ENCODE measurements at regions not wholly inside any gene's neighbourhood (a gene's known extent, or its start where the extent isn't known, plus 50 kb on each side); places are given as distances from the start of the nearest gene placed in this dataset.
"Not testable (repeated sequence)": the region's sequence is repeated elsewhere in the genome, so short reads cannot be mapped to it uniquely, and the experiment has no call there.

DNA sequence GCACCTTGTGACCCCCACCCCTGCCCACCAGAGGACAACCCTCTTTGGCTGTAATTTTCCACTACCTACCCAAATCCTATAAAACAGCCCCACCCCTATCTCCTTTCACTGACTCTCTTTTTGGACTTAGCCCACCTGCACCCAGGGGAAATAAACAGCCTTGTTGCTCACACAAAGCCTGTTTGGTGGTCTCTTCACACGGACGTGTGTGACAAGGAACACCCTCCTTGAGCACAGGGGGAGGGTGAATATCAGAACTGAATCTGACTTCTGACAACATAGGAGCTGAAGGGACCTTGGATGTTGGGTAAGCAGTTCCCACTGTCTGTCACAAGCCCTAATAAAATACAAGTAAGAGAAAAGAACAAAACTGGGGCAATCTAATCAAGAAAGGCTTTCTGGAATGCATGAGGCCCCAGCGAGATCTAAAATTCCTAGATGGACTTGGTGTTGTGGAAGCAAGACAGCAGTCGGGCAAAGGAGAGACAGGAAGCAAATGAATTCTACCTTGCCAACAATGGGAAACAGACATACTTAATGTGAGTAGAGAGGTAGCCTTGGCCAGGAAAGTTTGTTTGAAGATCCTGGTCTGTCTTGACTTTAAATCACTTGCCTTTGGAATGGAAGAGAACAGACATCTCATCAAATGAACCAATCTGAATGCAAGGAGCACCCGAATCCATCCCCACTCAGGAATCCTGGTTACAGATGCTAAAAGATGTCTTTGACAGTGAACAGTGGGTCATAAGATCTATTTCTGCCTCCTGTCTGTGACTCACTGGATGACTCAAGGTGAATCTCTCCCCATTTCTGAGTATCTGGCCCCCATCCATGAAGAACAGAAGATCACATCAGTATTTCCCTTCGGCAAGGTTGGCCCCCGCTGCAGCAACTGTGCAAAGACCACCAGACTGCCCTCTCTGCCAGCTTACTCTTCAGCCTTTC is 53.3 kb downstream of the OLFML3 start:
- H3K9me3 Mint-ChIP-seq, result no peaks in the 10 kb centered on the region
- no peak overlapping the region for H3K4me3 Mint-ChIP-seq
- H3K4me1 Mint-ChIP-seq (ENCODE audit: low read depth), result no peaks in the 10 kb centered on the region
- peak in 1 of 2 donors; percentile 40 for ATAC-seq (replicated peaks in 1 of 2)
- H3K27ac Mint-ChIP-seq, result no peak overlapping the region
- no peaks in the 10 kb centered on the region for H3K27me3 Mint-ChIP-seq (ENCODE audit: low read depth)
- H3K36me3 Mint-ChIP-seq (ENCODE audit: insufficient read depth in 2 of 2), result no peaks in the 10 kb centered on the region
- DNase-seq, result no peak

- Mint-ChIP-seq H3K4me1 (ENCODE audit: low read depth) (no peaks in the 10 kb centered on the region), H3K4me3 (no peak overlapping the region), H3K27ac (no peak overlapping the region), H3K27me3 (ENCODE audit: low read depth) (no peaks in the 10 kb centered on the region), H3K9me3 (no peaks in the 10 kb centered on the region), H3K36me3 (ENCODE audit: insufficient read depth in 2 of 2) (no peaks in the 10 kb centered on the region)
- DNase-seq (no peak), ATAC-seq (replicated peaks in 1 of 2) (no peak)
These were observed 54.0 kb downstream of the OLFML3 start for GRCh38 chr1:114033216-114033706.

- Mint-ChIP-seq H3K9me3 (no peaks in the 10 kb centered on the region), H3K36me3 (ENCODE audit: insufficient read depth in 2 of 2) (no peaks in the 10 kb centered on the region), H3K4me1 (ENCODE audit: low read depth) (no peaks in the 10 kb centered on the region), H3K27ac (no peak overlapping the region), H3K4me3 (no peak overlapping the region), H3K27me3 (ENCODE audit: low read depth) (no peaks in the 10 kb centered on the region)
- no peak for DNase-seq
- no peak for ATAC-seq (replicated peaks in 1 of 2)
These were observed 54.7 kb downstream of the OLFML3 start for GRCh38 chr1:114033961-114034360.

- H3K27ac Mint-ChIP-seq, result no peak overlapping the region
- H3K4me1 Mint-ChIP-seq (ENCODE audit: low read depth), result no peaks in the 10 kb centered on the region
- H3K4me3 Mint-ChIP-seq, result no peak overlapping the region
- no peak for ATAC-seq (replicated peaks in 1 of 2)
- no peak for DNase-seq
- H3K36me3 Mint-ChIP-seq (ENCODE audit: insufficient read depth in 2 of 2), result no peaks in the 10 kb centered on the region
- no peaks in the 10 kb centered on the region for H3K27me3 Mint-ChIP-seq (ENCODE audit: low read depth)
- H3K9me3 Mint-ChIP-seq, result no peaks in the 10 kb centered on the region
These were observed 55.5 kb downstream of the OLFML3 start for GRCh38 chr1:114034567-114035303.

GRCh38 chr1:114035304-114035700 is 56.0 kb downstream of the OLFML3 start:
- ATAC-seq (replicated peaks in 1 of 2), result no peak
- no peak overlapping the region for H3K27ac Mint-ChIP-seq

GRCh38 chr1:114036841-114037630 is 57.8 kb downstream of the OLFML3 start:
- H3K9me3 Mint-ChIP-seq; ATAC-seq (replicated peaks in 1 of 2); H3K4me1 Mint-ChIP-seq (ENCODE audit: low read depth); H3K4me3 Mint-ChIP-seq; DNase-seq; H3K27ac Mint-ChIP-seq; H3K27me3 Mint-ChIP-seq (ENCODE audit: low read depth); H3K36me3 Mint-ChIP-seq (ENCODE audit: insufficient read depth in 2 of 2): not testable (repeated sequence)

More at GRCh38 chr1:114035304-114035700, 56.0 kb downstream of the OLFML3 start:
- Mint-ChIP-seq H3K27me3 (ENCODE audit: low read depth) (no peaks in the 10 kb centered on the region), H3K4me1 (ENCODE audit: low read depth) (no peaks in the 10 kb centered on the region), H3K9me3 (no peaks in the 10 kb centered on the region), H3K4me3 (no peak overlapping the region), H3K36me3 (ENCODE audit: insufficient read depth in 2 of 2) (no peaks in the 10 kb centered on the region)
- no peak for DNase-seq

DNA sequence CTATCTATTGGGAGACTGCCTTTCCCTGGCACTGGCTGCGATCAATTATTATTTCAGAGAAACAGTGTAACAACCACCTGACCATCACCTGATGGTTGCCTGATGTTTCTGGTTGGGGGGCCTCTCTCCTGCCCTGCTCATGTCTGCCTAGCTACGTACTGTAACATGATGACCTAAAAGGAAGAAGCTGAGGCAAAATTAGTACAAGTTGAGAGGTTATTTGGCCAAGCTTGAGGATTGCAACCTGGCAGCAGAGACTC is 58.3 kb downstream of the OLFML3 start:
- Mint-ChIP-seq H3K4me1 (ENCODE audit: low read depth) (no peaks in the 10 kb centered on the region), H3K27ac (no peak overlapping the region), H3K36me3 (ENCODE audit: insufficient read depth in 2 of 2) (no peaks in the 10 kb centered on the region), H3K4me3 (no peak overlapping the region), H3K27me3 (ENCODE audit: low read depth) (no peaks in the 10 kb centered on the region), H3K9me3 (no peaks in the 10 kb centered on the region)
- no peak for DNase-seq
- ATAC-seq (replicated peaks in 1 of 2), result no peak

- H3K27ac Mint-ChIP-seq, result no peak overlapping the region
These were observed 58.9 kb downstream of the OLFML3 start for GRCh38 chr1:114037962-114038816.

More at GRCh38 chr1:114037962-114038816, 58.9 kb downstream of the OLFML3 start:
- Mint-ChIP-seq H3K4me1 (ENCODE audit: low read depth) (no peaks in the 10 kb centered on the region), H3K27me3 (ENCODE audit: low read depth) (no peaks in the 10 kb centered on the region), H3K9me3 (no peaks in the 10 kb centered on the region), H3K36me3 (ENCODE audit: insufficient read depth in 2 of 2) (no peaks in the 10 kb centered on the region), H3K4me3 (no peak overlapping the region)
- DNase-seq (no peak), ATAC-seq (replicated peaks in 1 of 2) (peak in 1 of 2 donors; percentile 35)
